ENCODE measurements at regions not wholly inside any gene's neighbourhood (a gene's known extent, or its start where the extent isn't known, plus 50 kb on each side); places are given as distances from the start of the nearest gene placed in this dataset.

GRCh38 chr1:177830531-177831135, 139.2 kb downstream of the SEC16B start:
- TF ChIP-seq CTCF (conservative IDR thresholded peaks at IDR 0.05; ENCODE audit: low read length) (no peak), EZH2phosphoT487 (IDR thresholded peaks at IDR 0.05; ENCODE audit: borderline replicate concordance) (no peak)
